Fibroblast of the aortic adventitia (primary cell): ENCODE measurements at regions not wholly inside any gene's neighbourhood (a gene's known extent, or its start where the extent isn't known, plus 50 kb on each side); places are given as distances from the start of the nearest gene placed in this dataset.

Source experiments
- DNase-seq: peaks from one replicate; pipeline ENCODE4 v3.0.0-alpha.2; 2010; ENCODE audit warnings: low read depth
- H3K4me3 ChIP-seq: 2 replicates; pipeline ENCODE4 v1.5.1; 2011; ENCODE audit warnings: low read depth, mild to moderate bottlenecking, control low read depth, low read length, moderate library complexity
- CTCF ChIP-seq: IDR thresholded peaks from 2 replicates; pipeline ENCODE4 v1.5.1; 2011; ENCODE audit warnings: mild to moderate bottlenecking, low read length, control low read depth, inconsistent platforms; ENCODE audit not compliant: insufficient read depth

- DNase-seq, result no peak
- no peak for TF ChIP-seq CTCF
- H3K4me3 ChIP-seq, result no peak overlapping the region
These were observed 89.6 kb upstream of the KCTD1 start for GRCh38 chr18:26637983-26638382.

GRCh38 chr18:26637324-26637723 is 89.0 kb upstream of the KCTD1 start:
- TF ChIP-seq CTCF, result no peak

GRCh38 chr18:26635466-26635865 is 87.1 kb upstream of the KCTD1 start:
- DNase-seq, result no peak
- no peak overlapping the region for H3K4me3 ChIP-seq
- TF ChIP-seq CTCF, result no peak

More at GRCh38 chr18:26637324-26637723, 89.0 kb upstream of the KCTD1 start:
- DNase-seq, result no peak
- no peak overlapping the region for H3K4me3 ChIP-seq

- no peak for DNase-seq
- TF ChIP-seq CTCF, result no peak
- no peak overlapping the region for H3K4me3 ChIP-seq
These were observed 86.3 kb upstream of the KCTD1 start for GRCh38 chr18:26634631-26635030.

- no peak for TF ChIP-seq CTCF
- H3K4me3 ChIP-seq, result no peak overlapping the region
- no peak for DNase-seq
These were observed 82.8 kb upstream of the KCTD1 start for GRCh38 chr18:26631135-26631534.

GRCh38 chr18:26630596-26630995 is 82.2 kb upstream of the KCTD1 start:
- no peak for DNase-seq
- no peak overlapping the region for H3K4me3 ChIP-seq
- TF ChIP-seq CTCF, result no peak

- no peak for TF ChIP-seq CTCF
These were observed 79.7 kb upstream of the KCTD1 start for GRCh38 chr18:26628017-26628416.

More at GRCh38 chr18:26628017-26628416, 79.7 kb upstream of the KCTD1 start:
- no peak for DNase-seq
- no peak overlapping the region for H3K4me3 ChIP-seq
